GM18868 (cell line): ENCODE measurements at regions not wholly inside any gene's neighbourhood (a gene's known extent, or its start where the extent isn't known, plus 50 kb on each side); places are given as distances from the start of the nearest gene placed in this dataset.
"Not testable (repeated sequence)": the region's sequence is repeated elsewhere in the genome, so short reads cannot be mapped to it uniquely, and the experiment has no call there.

Experiments used
- ATAC-seq: cut with Tn5 transposase; IDR thresholded peaks from one replicate; pipeline ENCODE4 v1.9.1; 2021; ENCODE audit warnings: mild to moderate bottlenecking, moderate library complexity; ENCODE audit not compliant: unreplicated experiment

- ATAC-seq: no peak
Measured at GRCh38 chr2:208794288-208794975, 387.8 kb downstream of the PTH2R start.

GRCh38 chr2:208798698-208799097, 392.1 kb downstream of the PTH2R start:
- ATAC-seq: no peak

- ATAC-seq: peak; percentile 54
Measured at GRCh38 chr2:208799397-208799796, 392.8 kb downstream of the PTH2R start.

GRCh38 chr2:208800887-208801286, 394.3 kb downstream of the PTH2R start:
- not testable (repeated sequence) for ATAC-seq

- ATAC-seq: no peak
Measured at GRCh38 chr2:208807756-208808155, 401.2 kb downstream of the PTH2R start.

GRCh38 chr2:208811885-208812284, 405.3 kb downstream of the PTH2R start:
- ATAC-seq: not testable (repeated sequence)

GRCh38 chr2:208819190-208819589, 412.6 kb downstream of the PTH2R start:
- ATAC-seq: no peak

- ATAC-seq: peak; percentile 67
Measured at GRCh38 chr2:208820014-208820688, 413.6 kb downstream of the PTH2R start.

GRCh38 chr2:208827109-208827508, 420.5 kb downstream of the PTH2R start:
- no peak for ATAC-seq

GRCh38 chr2:208827549-208828221, 421.1 kb downstream of the PTH2R start:
- ATAC-seq: no peak

- ATAC-seq: no peak
Measured at GRCh38 chr2:208830203-208830602, 423.6 kb downstream of the PTH2R start.

GRCh38 chr2:208847651-208848050, 441.1 kb downstream of the PTH2R start:
- ATAC-seq: no peak

- no peak for ATAC-seq
Measured at GRCh38 chr2:208854717-208855116, 448.1 kb downstream of the PTH2R start.

- no peak for ATAC-seq
Measured at GRCh38 chr2:208867374-208867773, 460.8 kb downstream of the PTH2R start.

- ATAC-seq: peak; percentile 81
Measured at GRCh38 chr2:208872591-208872990, 466.0 kb downstream of the PTH2R start.

- no peak for ATAC-seq
Measured at GRCh38 chr2:208879666-208880065, 473.1 kb downstream of the PTH2R start.

GRCh38 chr2:208880171-208880570, 473.6 kb downstream of the PTH2R start:
- no peak for ATAC-seq

GRCh38 chr2:208890486-208890885, 483.9 kb downstream of the PTH2R start:
- no peak for ATAC-seq

GRCh38 chr2:208892203-208892602, 485.6 kb downstream of the PTH2R start:
- ATAC-seq: no peak

- ATAC-seq: no peak
Measured at GRCh38 chr2:208906330-208906729, 499.7 kb downstream of the PTH2R start.

GRCh38 chr2:208915401-208915800, 508.4 kb upstream of the MAP2 start:
- no peak for ATAC-seq

- no peak for ATAC-seq
Measured at GRCh38 chr2:208916881-208917280, 507.0 kb upstream of the MAP2 start.
